ENCODE measurements at regions not wholly inside any gene's neighbourhood (a gene's known extent, or its start where the extent isn't known, plus 50 kb on each side); places are given as distances from the start of the nearest gene placed in this dataset.

DNA sequence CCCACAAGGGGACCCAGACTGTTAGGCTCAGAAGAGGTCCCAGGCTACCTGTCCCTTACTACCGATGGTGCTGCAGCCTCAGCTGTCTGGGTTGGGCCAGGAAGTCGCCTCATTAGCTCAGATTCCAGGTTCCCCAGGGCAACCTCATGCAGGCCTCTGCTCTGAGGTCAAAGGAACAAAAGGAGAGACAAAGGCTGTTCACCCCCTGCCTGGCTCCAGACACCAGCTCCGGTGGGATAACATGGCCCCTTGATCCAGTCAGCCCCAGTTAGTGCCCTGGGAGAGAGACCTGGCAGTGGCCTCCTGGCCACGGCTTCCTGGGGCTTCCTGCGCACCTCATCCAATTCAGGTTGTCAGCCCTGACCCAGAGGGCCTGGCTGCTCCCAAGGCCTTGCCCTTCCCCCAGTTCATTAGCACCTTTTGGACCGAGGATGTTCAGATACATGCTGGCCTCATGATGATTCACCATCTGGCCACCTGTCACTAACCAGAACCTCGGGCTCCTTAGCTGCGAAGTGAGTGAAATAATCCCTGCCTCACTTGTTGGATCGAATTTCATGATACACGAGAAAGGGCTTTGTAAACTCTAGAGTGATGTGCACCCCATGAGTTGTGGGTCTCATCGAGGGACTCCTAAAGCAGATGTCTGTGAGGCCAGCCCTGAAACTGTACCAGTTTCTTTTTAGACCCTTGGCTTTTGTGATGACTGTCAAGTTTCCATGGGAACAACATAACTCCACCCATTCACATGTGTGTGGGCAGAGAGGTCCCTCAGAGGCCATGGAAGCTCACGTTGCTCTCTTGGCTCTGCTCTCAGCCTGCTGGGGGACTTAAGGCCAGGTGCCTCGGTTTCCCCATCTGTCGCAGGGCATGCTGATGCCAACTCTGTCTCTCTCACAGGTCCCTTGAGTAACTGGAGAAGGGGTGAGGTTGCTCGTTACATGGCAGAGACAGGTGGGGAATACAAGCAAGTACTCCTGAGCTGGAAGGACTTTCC is 79.5 kb upstream of the PCBD1 start:
- Histone ChIP-seq H3K23ac (ENCODE audit: low read length) (no peak overlapping the region), H4K8ac (ENCODE audit: low read depth, low read length) (no peak overlapping the region), H3K18ac (ENCODE audit: low read length) (no peak overlapping the region), H3K79me1 (ENCODE audit: low read length) (no peaks in the 10 kb centered on the region), H3K4me2 (ENCODE audit: low read length) (no peak overlapping the region), H2AK5ac (ENCODE audit: low read length) (no peak overlapping the region), H2BK120ac (ENCODE audit: low read depth, low read length) (no peak overlapping the region), H3K36me3 (ENCODE audit: control insufficient read depth, insufficient read depth, low read length) (no peaks in the 10 kb centered on the region), H3K9ac (ENCODE audit: low read length) (no peak overlapping the region), H3K4me1 (ENCODE audit: control insufficient read depth, low read depth, low read length) (peaks cover 5% of the 10 kb centered on the region), H3K56ac (ENCODE audit: low read length) (no peak overlapping the region), H2BK15ac (replicated peaks; ENCODE audit: low read depth) (no peak overlapping the region), H3K79me2 (ENCODE audit: control insufficient read depth, insufficient read depth, low read length) (no peaks in the 10 kb centered on the region), H3K4ac (ENCODE audit: low read depth, low read length) (no peak overlapping the region), H3K27ac (ENCODE audit: low read depth, low read length) (no peak overlapping the region), H4K5ac (ENCODE audit: low read length) (no peak overlapping the region), H3K27me3 (ENCODE audit: insufficient read depth, low read length, poor library complexity) (no peaks in the 10 kb centered on the region), H2BK5ac (ENCODE audit: low read length) (no peak overlapping the region), H3K4me3 (ENCODE audit: low read length) (no peak overlapping the region)
- WGBS (ENCODE audit: extremely low coverage, insufficient coverage, low lambda C conversion rate): no CpG with 5 or more reads among the region's 15 CpGs
- peak; percentile 72 for DNase-seq

- Histone ChIP-seq H2BK120ac (ENCODE audit: low read depth, low read length) (no peak overlapping the region), H3K79me1 (ENCODE audit: low read length) (no peaks in the 10 kb centered on the region), H3K27ac (ENCODE audit: low read depth, low read length) (no peak overlapping the region), H3K18ac (ENCODE audit: low read length) (no peak overlapping the region), H3K27me3 (ENCODE audit: insufficient read depth, low read length, poor library complexity) (no peaks in the 10 kb centered on the region), H3K4me1 (ENCODE audit: control insufficient read depth, low read depth, low read length) (peaks cover 5% of the 10 kb centered on the region), H3K9ac (ENCODE audit: low read length) (no peak overlapping the region), H2BK5ac (ENCODE audit: low read length) (no peak overlapping the region), H3K79me2 (ENCODE audit: control insufficient read depth, insufficient read depth, low read length) (no peaks in the 10 kb centered on the region), H4K8ac (ENCODE audit: low read depth, low read length) (no peak overlapping the region), H2BK15ac (replicated peaks; ENCODE audit: low read depth) (no peak overlapping the region), H3K56ac (ENCODE audit: low read length) (no peak overlapping the region), H3K4me2 (ENCODE audit: low read length) (no peak overlapping the region), H3K4me3 (ENCODE audit: low read length) (no peak overlapping the region), H3K36me3 (ENCODE audit: control insufficient read depth, insufficient read depth, low read length) (no peaks in the 10 kb centered on the region), H3K4ac (ENCODE audit: low read depth, low read length) (no peak overlapping the region), H3K23ac (ENCODE audit: low read length) (no peak overlapping the region), H4K5ac (ENCODE audit: low read length) (no peak overlapping the region), H2AK5ac (ENCODE audit: low read length) (no peak overlapping the region)
- no CpG with 5 or more reads among the region's 6 CpGs for WGBS (ENCODE audit: extremely low coverage, insufficient coverage, low lambda C conversion rate)
- DNase-seq: no peak
Observed at GRCh38 chr10:70969188-70969587, 80.8 kb upstream of the PCBD1 start.

DNA sequence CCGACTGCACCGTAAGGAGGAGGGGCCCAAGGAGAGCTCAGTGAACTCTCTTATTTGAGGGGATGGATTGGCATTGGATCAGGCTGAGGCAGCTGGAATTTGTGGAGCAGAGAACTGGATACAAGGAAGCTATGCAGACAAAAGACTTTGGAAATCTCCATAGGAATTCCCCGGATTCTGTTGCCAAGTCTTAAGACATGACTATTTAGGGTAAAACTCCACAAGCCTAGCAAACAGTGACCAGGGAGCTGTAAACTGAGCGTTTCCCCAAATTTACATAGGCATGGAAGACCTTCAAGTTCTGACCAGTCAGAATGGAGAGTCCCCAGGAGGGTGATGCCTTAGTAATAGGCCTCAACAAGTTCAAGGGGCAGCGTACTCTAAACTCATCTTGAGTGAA is 82.5 kb upstream of the PCBD1 start:
- Histone ChIP-seq H3K9ac (ENCODE audit: low read length) (no peak overlapping the region), H2BK5ac (ENCODE audit: low read length) (no peak overlapping the region), H3K79me1 (ENCODE audit: low read length) (no peaks in the 10 kb centered on the region), H3K27ac (ENCODE audit: low read depth, low read length) (no peak overlapping the region), H3K36me3 (ENCODE audit: control insufficient read depth, insufficient read depth, low read length) (no peaks in the 10 kb centered on the region), H3K23ac (ENCODE audit: low read length) (no peak overlapping the region), H3K4me1 (ENCODE audit: control insufficient read depth, low read depth, low read length) (peaks cover 5% of the 10 kb centered on the region), H3K56ac (ENCODE audit: low read length) (no peak overlapping the region), H3K79me2 (ENCODE audit: control insufficient read depth, insufficient read depth, low read length) (no peaks in the 10 kb centered on the region), H4K8ac (ENCODE audit: low read depth, low read length) (no peak overlapping the region), H4K5ac (ENCODE audit: low read length) (no peak overlapping the region), H2BK120ac (ENCODE audit: low read depth, low read length) (no peak overlapping the region), H2BK15ac (replicated peaks; ENCODE audit: low read depth) (no peak overlapping the region), H3K4ac (ENCODE audit: low read depth, low read length) (no peak overlapping the region), H3K4me2 (ENCODE audit: low read length) (no peak overlapping the region), H3K18ac (ENCODE audit: low read length) (no peak overlapping the region), H3K27me3 (ENCODE audit: insufficient read depth, low read length, poor library complexity) (no peaks in the 10 kb centered on the region), H3K4me3 (ENCODE audit: low read length) (no peak overlapping the region), H2AK5ac (ENCODE audit: low read length) (no peak overlapping the region)
- no CpG with 5 or more reads among the region's 5 CpGs for WGBS (ENCODE audit: extremely low coverage, insufficient coverage, low lambda C conversion rate)
- DNase-seq: peak; percentile 90

- Histone ChIP-seq H3K36me3 (ENCODE audit: control insufficient read depth, insufficient read depth, low read length) (no peaks in the 10 kb centered on the region), H2BK5ac (ENCODE audit: low read length) (no peak overlapping the region), H3K27ac (ENCODE audit: low read depth, low read length) (no peak overlapping the region), H2BK15ac (replicated peaks; ENCODE audit: low read depth) (no peak overlapping the region), H3K4me2 (ENCODE audit: low read length) (no peak overlapping the region), H3K23ac (ENCODE audit: low read length) (no peak overlapping the region), H4K5ac (ENCODE audit: low read length) (no peak overlapping the region), H3K4me1 (ENCODE audit: control insufficient read depth, low read depth, low read length) (no peaks in the 10 kb centered on the region), H3K4me3 (ENCODE audit: low read length) (no peak overlapping the region), H2AK5ac (ENCODE audit: low read length) (no peak overlapping the region), H3K79me1 (ENCODE audit: low read length) (no peaks in the 10 kb centered on the region), H4K8ac (ENCODE audit: low read depth, low read length) (no peak overlapping the region), H3K56ac (ENCODE audit: low read length) (no peak overlapping the region), H3K27me3 (ENCODE audit: insufficient read depth, low read length, poor library complexity) (no peaks in the 10 kb centered on the region), H3K4ac (ENCODE audit: low read depth, low read length) (no peak overlapping the region), H3K18ac (ENCODE audit: low read length) (no peak overlapping the region), H3K9ac (ENCODE audit: low read length) (no peak overlapping the region), H2BK120ac (ENCODE audit: low read depth, low read length) (no peak overlapping the region), H3K79me2 (ENCODE audit: control insufficient read depth, insufficient read depth, low read length) (no peaks in the 10 kb centered on the region)
- no peak for DNase-seq
Observed at GRCh38 chr10:70973275-70973674, 84.9 kb upstream of the PCBD1 start.

DNA sequence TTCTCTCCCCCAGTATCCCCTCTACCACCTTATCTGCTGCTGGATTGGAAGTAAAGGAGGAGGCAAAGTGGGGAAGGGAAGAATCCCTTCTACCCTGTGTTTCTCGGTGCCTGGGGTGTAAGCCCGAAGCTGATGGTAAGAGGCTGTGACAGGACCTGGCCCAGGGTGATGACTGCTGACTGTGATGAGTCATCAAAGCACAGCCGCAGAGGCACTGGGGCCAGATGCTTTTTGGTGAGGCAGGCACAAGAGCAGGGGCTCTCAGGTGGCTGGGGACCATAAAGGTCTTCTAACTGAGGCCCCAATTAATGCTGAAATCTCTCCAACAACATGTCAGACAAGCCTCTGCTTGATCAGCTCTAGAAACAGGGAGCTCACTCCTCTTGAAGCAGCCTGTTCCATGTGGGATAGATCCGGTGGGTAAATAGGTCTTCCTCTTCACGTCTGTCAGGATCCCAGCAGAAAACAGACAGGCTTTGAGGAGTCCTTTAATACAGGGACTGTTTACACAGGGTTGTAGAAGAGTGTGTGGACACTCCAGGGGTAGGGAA is 86.1 kb upstream of the PCBD1 start:
- Histone ChIP-seq H2AK5ac (ENCODE audit: low read length) (no peak overlapping the region), H4K5ac (ENCODE audit: low read length) (no peak overlapping the region), H2BK120ac (ENCODE audit: low read depth, low read length) (no peak overlapping the region), H3K27ac (ENCODE audit: low read depth, low read length) (no peak overlapping the region), H3K4me1 (ENCODE audit: control insufficient read depth, low read depth, low read length) (no peaks in the 10 kb centered on the region), H3K4me3 (ENCODE audit: low read length) (no peak overlapping the region), H3K36me3 (ENCODE audit: control insufficient read depth, insufficient read depth, low read length) (no peaks in the 10 kb centered on the region), H3K9ac (ENCODE audit: low read length) (no peak overlapping the region), H3K23ac (ENCODE audit: low read length) (no peak overlapping the region), H3K18ac (ENCODE audit: low read length) (no peak overlapping the region), H3K56ac (ENCODE audit: low read length) (no peak overlapping the region), H3K79me2 (ENCODE audit: control insufficient read depth, insufficient read depth, low read length) (no peaks in the 10 kb centered on the region), H2BK5ac (ENCODE audit: low read length) (no peak overlapping the region), H3K4ac (ENCODE audit: low read depth, low read length) (no peak overlapping the region), H4K8ac (ENCODE audit: low read depth, low read length) (no peak overlapping the region), H3K79me1 (ENCODE audit: low read length) (no peaks in the 10 kb centered on the region), H3K4me2 (ENCODE audit: low read length) (no peak overlapping the region), H2BK15ac (replicated peaks; ENCODE audit: low read depth) (no peak overlapping the region), H3K27me3 (ENCODE audit: insufficient read depth, low read length, poor library complexity) (no peaks in the 10 kb centered on the region)
- DNase-seq: peak; percentile 71
- WGBS (ENCODE audit: extremely low coverage, insufficient coverage, low lambda C conversion rate): no CpG with 5 or more reads among the region's 5 CpGs
